ENCODE measurements at regions not wholly inside any gene's neighbourhood (a gene's known extent, or its start where the extent isn't known, plus 50 kb on each side); places are given as distances from the start of the nearest gene placed in this dataset.

DNA sequence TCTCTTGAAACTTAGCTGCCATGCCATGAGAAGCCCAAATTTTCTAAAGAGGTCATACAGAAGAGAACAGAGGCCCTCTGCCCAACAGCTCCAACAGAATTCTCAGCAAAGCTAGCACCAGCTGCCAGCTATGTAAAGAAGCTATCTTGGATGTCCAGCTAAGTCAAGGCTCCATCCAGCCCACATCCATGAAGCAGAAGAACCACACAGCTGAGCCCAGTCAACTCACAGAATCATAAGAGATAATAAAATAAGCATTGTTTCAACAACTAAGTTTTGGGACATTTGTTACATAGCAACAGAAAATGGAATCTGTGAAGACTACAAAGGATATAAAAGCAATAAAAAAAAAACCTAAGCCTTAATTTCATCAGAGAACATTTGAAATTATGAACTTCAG is 434.3 kb downstream of the TXNL1 start:
- no peaks in the 10 kb centered on the region for H4K20me1 ChIP-seq (ENCODE audit: control insufficient read depth, extremely low read depth, insufficient read depth, low read length)
- no peaks in the 10 kb centered on the region for H3K27me3 ChIP-seq (ENCODE audit: control insufficient read depth, insufficient read depth, low read length)
- H2AFZ ChIP-seq (ENCODE audit: low read length): no peak overlapping the region
- no peak overlapping the region for H3K27ac ChIP-seq (ENCODE audit: insufficient read depth, low read length)
- no peak overlapping the region for H3K4me2 ChIP-seq (ENCODE audit: extremely low read depth, insufficient read depth, low read length)
- no peak for TF ChIP-seq CTCF (conservative IDR thresholded peaks at IDR 0.05 in 1 of 2, IDR thresholded peaks at IDR 0.05 in 1 of 2; ENCODE audit: low read depth in 1 of 2, low read length in 2 of 2)
- no peak for TF ChIP-seq EZH2 (IDR thresholded peaks at IDR 0.05; ENCODE audit: low read length, missing control alignments)
- DNase-seq (ENCODE audit: low read depth in 2 of 2): no peak
- no peak overlapping the region for H3K4me3 ChIP-seq (replicated peaks in 1 of 4; ENCODE audit: control extremely low read depth in 1 of 4, insufficient read depth in 1 of 4, low read depth in 3 of 4, low read length in 4 of 4)
- H3K9me3 ChIP-seq (ENCODE audit: control insufficient read depth, insufficient read depth, low read depth, low read length): no peaks in the 10 kb centered on the region
- H3K4me1 ChIP-seq (ENCODE audit: control insufficient read depth, extremely low read depth, insufficient read depth, low read length): peaks cover 6% of the 10 kb centered on the region
- no peaks in the 10 kb centered on the region for H3K79me2 ChIP-seq (ENCODE audit: control insufficient read depth, insufficient read depth, low read length)
- no peak overlapping the region for H3K9ac ChIP-seq (ENCODE audit: insufficient read depth, low read length)
- H3K36me3 ChIP-seq (ENCODE audit: control insufficient read depth, insufficient read depth, low read length): no peaks in the 10 kb centered on the region

- Histone ChIP-seq H3K4me1 (ENCODE audit: control insufficient read depth, extremely low read depth, insufficient read depth, low read length) (peaks cover 6% of the 10 kb centered on the region), H3K9me3 (ENCODE audit: control insufficient read depth, insufficient read depth, low read depth, low read length) (no peaks in the 10 kb centered on the region), H2AFZ (ENCODE audit: low read length) (no peak overlapping the region), H3K4me2 (ENCODE audit: extremely low read depth, insufficient read depth, low read length) (no peak overlapping the region), H4K20me1 (ENCODE audit: control insufficient read depth, extremely low read depth, insufficient read depth, low read length) (no peaks in the 10 kb centered on the region), H3K4me3 (replicated peaks in 1 of 4; ENCODE audit: control extremely low read depth in 1 of 4, insufficient read depth in 1 of 4, low read depth in 3 of 4, low read length in 4 of 4) (no peak overlapping the region), H3K36me3 (ENCODE audit: control insufficient read depth, insufficient read depth, low read length) (no peaks in the 10 kb centered on the region), H3K27me3 (ENCODE audit: control insufficient read depth, insufficient read depth, low read length) (no peaks in the 10 kb centered on the region), H3K9ac (ENCODE audit: insufficient read depth, low read length) (no peak overlapping the region), H3K27ac (ENCODE audit: insufficient read depth, low read length) (no peak overlapping the region), H3K79me2 (ENCODE audit: control insufficient read depth, insufficient read depth, low read length) (no peaks in the 10 kb centered on the region)
- peak in 1 of 2 donors; percentile 59 for DNase-seq (ENCODE audit: low read depth in 2 of 2)
- no peak for TF ChIP-seq EZH2 (IDR thresholded peaks at IDR 0.05; ENCODE audit: low read length, missing control alignments)
- no peak for TF ChIP-seq CTCF (conservative IDR thresholded peaks at IDR 0.05 in 1 of 2, IDR thresholded peaks at IDR 0.05 in 1 of 2; ENCODE audit: low read depth in 1 of 2, low read length in 2 of 2)
These were observed 435.7 kb downstream of the TXNL1 start for GRCh38 chr18:56202678-56203077.

DNA sequence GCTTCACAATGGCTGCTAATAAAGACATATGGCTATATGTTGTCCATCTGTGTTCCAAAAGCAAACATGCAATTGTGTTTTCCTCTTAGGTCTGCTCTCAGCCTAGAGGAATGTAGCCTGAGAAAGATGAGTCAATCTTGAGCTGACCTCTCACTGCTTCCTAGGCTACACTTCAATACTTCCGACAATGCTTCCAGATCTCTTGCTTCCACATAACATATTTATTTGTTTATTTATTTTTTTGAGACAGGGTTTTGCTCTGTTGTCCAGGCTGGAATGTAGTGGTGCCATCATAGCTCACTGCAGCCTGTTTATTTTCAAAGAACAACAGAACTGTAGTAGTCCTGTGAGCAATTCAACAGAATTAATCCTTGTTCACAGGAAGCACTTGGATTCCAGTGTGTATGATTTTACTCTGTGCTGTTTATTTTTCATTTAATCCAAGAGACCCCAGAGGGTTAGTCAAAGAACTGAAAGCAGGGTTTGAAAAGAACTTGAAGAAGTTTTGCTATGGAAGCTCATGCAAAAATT is 437.9 kb downstream of the TXNL1 start:
- no peaks in the 10 kb centered on the region for H3K9me3 ChIP-seq (ENCODE audit: control insufficient read depth, insufficient read depth, low read depth, low read length)
- H3K79me2 ChIP-seq (ENCODE audit: control insufficient read depth, insufficient read depth, low read length): no peaks in the 10 kb centered on the region
- peaks cover 8% of the 10 kb centered on the region for H3K4me1 ChIP-seq (ENCODE audit: control insufficient read depth, extremely low read depth, insufficient read depth, low read length)
- no peak overlapping the region for H2AFZ ChIP-seq (ENCODE audit: low read length)
- peak overlapping the region; percentile 16 for H3K4me2 ChIP-seq (ENCODE audit: extremely low read depth, insufficient read depth, low read length)
- no peaks in the 10 kb centered on the region for H3K27me3 ChIP-seq (ENCODE audit: control insufficient read depth, insufficient read depth, low read length)
- no peak for TF ChIP-seq EZH2 (IDR thresholded peaks at IDR 0.05; ENCODE audit: low read length, missing control alignments)
- TF ChIP-seq CTCF (conservative IDR thresholded peaks at IDR 0.05 in 1 of 2, IDR thresholded peaks at IDR 0.05 in 1 of 2; ENCODE audit: low read depth in 1 of 2, low read length in 2 of 2): no peak
- H3K36me3 ChIP-seq (ENCODE audit: control insufficient read depth, insufficient read depth, low read length): no peaks in the 10 kb centered on the region
- H3K4me3 ChIP-seq (replicated peaks in 1 of 4; ENCODE audit: control extremely low read depth in 1 of 4, insufficient read depth in 1 of 4, low read depth in 3 of 4, low read length in 4 of 4): no peak overlapping the region
- peak; percentile 47 to 76 for DNase-seq (ENCODE audit: low read depth in 2 of 2)
- H3K27ac ChIP-seq (ENCODE audit: insufficient read depth, low read length): peak overlapping the region; percentile 24
- no peaks in the 10 kb centered on the region for H4K20me1 ChIP-seq (ENCODE audit: control insufficient read depth, extremely low read depth, insufficient read depth, low read length)
- H3K9ac ChIP-seq (ENCODE audit: insufficient read depth, low read length): no peak overlapping the region

Measured in fibroblast of lung (primary cell).